ENCODE measurements at regions not wholly inside any gene's neighbourhood (a gene's known extent, or its start where the extent isn't known, plus 50 kb on each side); places are given as distances from the start of the nearest gene placed in this dataset. TPM values are rescaled to one million over a fixed set of nuclear protein-coding genes. Genes with fewer than 3 reads are reported as not detected.

- Histone ChIP-seq H3K4me1 (ENCODE audit: insufficient read depth) (no peaks in the 10 kb centered on the region), H3K36me3 (ENCODE audit: insufficient read depth) (no peaks in the 10 kb centered on the region), H3K4me3 (ENCODE audit: low read depth, low read length) (no peak overlapping the region), H3K27ac (ENCODE audit: low read depth) (no peak overlapping the region)
- DNase-seq (ENCODE audit: extremely low spot score) = no peak
- WGBS = 80% methylated on average over 10 of the region's 10 CpGs
Observed at GRCh38 chr13:53920916-53921315, 892.3 kb downstream of the OLFM4 start.

- no peak for DNase-seq (ENCODE audit: extremely low spot score)
Observed at GRCh38 chr13:53921473-53921872, 892.9 kb downstream of the OLFM4 start.

GRCh38 chr13:53941588-53942190, 913.1 kb downstream of the OLFM4 start:
- Histone ChIP-seq H3K4me1 (ENCODE audit: insufficient read depth) (no peaks in the 10 kb centered on the region), H3K27ac (ENCODE audit: low read depth) (no peak overlapping the region), H3K4me3 (ENCODE audit: low read depth, low read length) (no peak overlapping the region), H3K36me3 (ENCODE audit: insufficient read depth) (no peaks in the 10 kb centered on the region)
- no peak for DNase-seq (ENCODE audit: extremely low spot score)
- WGBS = 15% methylated on average over 1 of the region's 1 CpG

More at GRCh38 chr13:53921473-53921872, 892.9 kb downstream of the OLFM4 start:
- H3K27ac ChIP-seq (ENCODE audit: low read depth) = no peak overlapping the region
- H3K4me1 ChIP-seq (ENCODE audit: insufficient read depth) = no peaks in the 10 kb centered on the region
- no peaks in the 10 kb centered on the region for H3K36me3 ChIP-seq (ENCODE audit: insufficient read depth)
- WGBS = 88% methylated on average over 13 of the region's 13 CpGs
- H3K4me3 ChIP-seq (ENCODE audit: low read depth, low read length) = no peak overlapping the region

GRCh38 chr13:53946500-53946899, 917.9 kb downstream of the OLFM4 start:
- Histone ChIP-seq H3K36me3 (ENCODE audit: insufficient read depth) (no peaks in the 10 kb centered on the region), H3K4me1 (ENCODE audit: insufficient read depth) (no peaks in the 10 kb centered on the region), H3K27ac (ENCODE audit: low read depth) (no peak overlapping the region), H3K4me3 (ENCODE audit: low read depth, low read length) (no peak overlapping the region)
- 48% methylated on average over 3 of the region's 3 CpGs for WGBS
- DNase-seq (ENCODE audit: extremely low spot score) = no peak

- Histone ChIP-seq H3K27ac (ENCODE audit: low read depth) (no peak overlapping the region), H3K4me1 (ENCODE audit: insufficient read depth) (no peaks in the 10 kb centered on the region), H3K4me3 (ENCODE audit: low read depth, low read length) (no peak overlapping the region), H3K36me3 (ENCODE audit: insufficient read depth) (no peaks in the 10 kb centered on the region)
- no peak for DNase-seq (ENCODE audit: extremely low spot score)
- 23% methylated on average over 2 of the region's 2 CpGs for WGBS
Observed at GRCh38 chr13:53953183-53953582, 924.6 kb downstream of the OLFM4 start.

Small RNA genes lying in the stretch of these regions (small RNA-seq; reads per million reads assigned to genes)
- gene RN7SL618P = not detected
